HS-5 (cell line): ENCODE measurements at regions not wholly inside any gene's neighbourhood (a gene's known extent, or its start where the extent isn't known, plus 50 kb on each side); places are given as distances from the start of the nearest gene placed in this dataset.
A peak's percentile ranks its signal among the peaks of the same experiment; 100 is the strongest.
"Not testable (repeated sequence)": the region's sequence is repeated elsewhere in the genome, so short reads cannot be mapped to it uniquely, and the experiment has no call there.

Experiments
- DNase-seq: peaks from one replicate; pipeline ENCODE4 v3.0.0-alpha.2; 2012; ENCODE audit warnings: low read depth

- DNase-seq: no peak
Measured at GRCh38 chr16:46519063-46519462, 102.1 kb downstream of the SHCBP1 start.

GRCh38 chr16:46496701-46497100 is 124.5 kb downstream of the SHCBP1 start:
- no peak for DNase-seq

GRCh38 chr16:46482895-46483294 is 138.3 kb downstream of the SHCBP1 start:
- DNase-seq: no peak

GRCh38 chr16:46466239-46466638 is 154.9 kb downstream of the SHCBP1 start:
- DNase-seq: no peak

GRCh38 chr16:46454801-46455200 is 166.4 kb downstream of the SHCBP1 start:
- DNase-seq: not testable (repeated sequence)

- DNase-seq: no peak
Measured at GRCh38 chr16:46428108-46429061, 192.8 kb downstream of the SHCBP1 start.

- no peak for DNase-seq
Measured at GRCh38 chr16:46427340-46428107, 193.7 kb downstream of the SHCBP1 start.

- no peak for DNase-seq
Measured at GRCh38 chr16:46426336-46426735, 194.8 kb downstream of the SHCBP1 start.

- no peak for DNase-seq
Measured at GRCh38 chr16:46404028-46404427, 217.2 kb downstream of the SHCBP1 start.

GRCh38 chr16:46398559-46398958 is 222.6 kb downstream of the SHCBP1 start:
- not testable (repeated sequence) for DNase-seq

- DNase-seq: not testable (repeated sequence)
Measured at GRCh38 chr16:46396883-46397270, 224.3 kb downstream of the SHCBP1 start.

GRCh38 chr16:46396131-46396882 is 224.9 kb downstream of the SHCBP1 start:
- DNase-seq: not testable (repeated sequence)

- not testable (repeated sequence) for DNase-seq
Measured at GRCh38 chr16:46395391-46395921, 225.7 kb downstream of the SHCBP1 start.

- not testable (repeated sequence) for DNase-seq
Measured at GRCh38 chr16:46394963-46395362, 226.2 kb downstream of the SHCBP1 start.

GRCh38 chr16:46394149-46394548 is 227.0 kb downstream of the SHCBP1 start:
- not testable (repeated sequence) for DNase-seq

GRCh38 chr16:46392930-46393722 is 228.1 kb downstream of the SHCBP1 start:
- DNase-seq: not testable (repeated sequence)

GRCh38 chr16:46390660-46391462 is 230.3 kb downstream of the SHCBP1 start:
- not testable (repeated sequence) for DNase-seq

- peak; percentile 67 for DNase-seq
Measured at GRCh38 chr16:46389561-46390041, 231.6 kb downstream of the SHCBP1 start.

- DNase-seq: not testable (repeated sequence)
Measured at GRCh38 chr16:46388939-46389491, 232.2 kb downstream of the SHCBP1 start.

- DNase-seq: not testable (repeated sequence)
Measured at GRCh38 chr16:46388354-46388753, 232.8 kb downstream of the SHCBP1 start.
